ENCODE measurements at regions not wholly inside any gene's neighbourhood (a gene's known extent, or its start where the extent isn't known, plus 50 kb on each side); places are given as distances from the start of the nearest gene placed in this dataset.

- H3K36me3 Mint-ChIP-seq, result peaks cover 11% of the 10 kb centered on the region
- TF ChIP-seq MAX (CRISPR knock-in tag; IDR thresholded peaks at IDR 0.05) (no peak), ZSCAN18 (CRISPR knock-in tag; IDR thresholded peaks at IDR 0.05) (no peak), IRF1 (CRISPR knock-in tag; IDR thresholded peaks at IDR 0.05) (no peak), ZBTB43 (CRISPR knock-in tag; IDR thresholded peaks at IDR 0.05) (no peak), ZNF121 (CRISPR knock-in tag; IDR thresholded peaks at IDR 0.05) (no peak), E2F5 (CRISPR knock-in tag; IDR thresholded peaks at IDR 0.05) (no peak), ETV6 (CRISPR knock-in tag; IDR thresholded peaks at IDR 0.05) (no peak), FOXP4 (CRISPR knock-in tag; IDR thresholded peaks at IDR 0.05) (no peak), ZNF416 (CRISPR knock-in tag; IDR thresholded peaks at IDR 0.05) (no peak), CREB1 (CRISPR knock-in tag; IDR thresholded peaks at IDR 0.05) (no peak), TP53 (CRISPR knock-in tag; IDR thresholded peaks at IDR 0.05) (no peak), ZNF512 (CRISPR knock-in tag; IDR thresholded peaks at IDR 0.05; ENCODE audit: borderline replicate concordance) (no peak), ERG (CRISPR knock-in tag; IDR thresholded peaks at IDR 0.05) (no peak), USF1 (CRISPR knock-in tag; IDR thresholded peaks at IDR 0.05) (no peak), ZNF138 (CRISPR knock-in tag; conservative IDR thresholded peaks at IDR 0.05) (no peak), RORB (CRISPR knock-in tag; IDR thresholded peaks at IDR 0.05) (no peak), ZNF232 (CRISPR knock-in tag; IDR thresholded peaks at IDR 0.05) (no peak), ARID4B (CRISPR knock-in tag; IDR thresholded peaks at IDR 0.05; ENCODE audit: borderline replicate concordance) (no peak), MLX (CRISPR knock-in tag; IDR thresholded peaks at IDR 0.05) (no peak)
- ChIA-PET CTCF (no interaction called here), POLR2A (no interaction called here)
- no peak for ATAC-seq
- no peaks in the 10 kb centered on the region for H3K27me3 Mint-ChIP-seq (ENCODE audit: low read depth)
- H3K9me3 Mint-ChIP-seq, result peaks cover 9% of the 10 kb centered on the region
- DNase-seq (ENCODE audit: low spot score), result no peak
- no peak overlapping the region for H3K27ac Mint-ChIP-seq
- H3K4me1 Mint-ChIP-seq, result peaks cover 24% of the 10 kb centered on the region
- no peak overlapping the region for H3K4me3 Mint-ChIP-seq
Observed at GRCh38 chr1:69400128-69400527, 167.6 kb upstream of the LRRC7 start.

Measured in WTC11 (cell line).